HepG2 (cell line): ENCODE measurements at regions not wholly inside any gene's neighbourhood (a gene's known extent, or its start where the extent isn't known, plus 50 kb on each side); places are given as distances from the start of the nearest gene placed in this dataset.

Source experiments
- ATAC-seq: fragments of 200-7000 bp; cut with Tn5 transposase; 3 replicates; pipeline ENCODE4 v1.9.1; 2020; ENCODE audit warnings: mild to moderate bottlenecking, moderate library complexity
- BruUV-seq: library from RNA; stranded (reverse); fragments of 400-500 nt; replicated peaks from 2 replicates; lab custom pipeline; 2021; lab: Mats Ljungman, UMichigan
- CTCF ChIA-PET: fragments of 300-600 bp; formaldehyde crosslinking; extraction: SDS; loops from one replicate; lab custom pipeline; 2021; ENCODE audit warnings: low total read pairs, inconsistent platforms, low intra/inter-chr PET ratio; lab: Yijun Ruan, JAX
- POLR2A ChIA-PET: fragments of 350-600 bp; sonication (Branson Sonifier 250); formaldehyde crosslinking; loops from one replicate; lab custom pipeline; 2020; ENCODE audit warnings: antibody characterized with exemption, inconsistent platforms; lab: Yijun Ruan, JAX
- DNase-seq: peaks from one replicate; pipeline ENCODE4 v3.0.0-alpha.2; 2015; ENCODE audit warnings: low spot score
- FAIRE-seq: peaks from 3 replicates; lab custom pipeline; 2011; peaks lifted over from hg19 to GRCh38; lab: Jason Lieb, UNC
- H2AFZ ChIP-seq: one replicate; pipeline ENCODE4 v1.6.1; 2011; ENCODE audit warnings: low read length, inconsistent platforms
- H3K27ac ChIP-seq: fragments of 300-600 bp; 3 replicates; pipeline ENCODE4 v1.8.0; 2011; ENCODE audit warnings: mixed run types, mild to moderate bottlenecking, mixed read lengths, low read length, inconsistent platforms; ENCODE audit not compliant: insufficient read depth; ENCODE audit errors: extremely low read length
- H3K27me3 ChIP-seq, 2 experiments: fragments of 200-600 bp in 1 of 2; 2 replicates in 1 of 2; 3 replicates in 1 of 2; pipeline versions ENCODE4 v1.6.0 to v1.8.0; 2011; ENCODE audit warnings: low read length in 2 of 2, mild to moderate bottlenecking in 2 of 2, moderate library complexity in 2 of 2, inconsistent platforms in 1 of 2; ENCODE audit not compliant: insufficient read depth in 2 of 2, control insufficient read depth in 1 of 2
- H3K36me3 ChIP-seq, 2 experiments: fragments of 200-600 bp in 1 of 2; replicated peaks in 1 of 2; 2 replicates in 1 of 2; 3 replicates in 1 of 2; pipeline versions ENCODE4 v1.5.1 to v1.8.0; 2011; ENCODE audit warnings: low read length in 2 of 2, inconsistent platforms in 1 of 2; ENCODE audit not compliant: insufficient read depth in 2 of 2, control insufficient read depth in 1 of 2
- H3K4me1 ChIP-seq: 2 replicates; pipeline ENCODE4 v1.5.1; 2012; ENCODE audit warnings: low read length, inconsistent platforms; ENCODE audit not compliant: insufficient read depth
- H3K4me2 ChIP-seq: 2 replicates; pipeline ENCODE4 v1.6.0; 2011; ENCODE audit warnings: low read depth, low read length, inconsistent platforms
- H3K4me3 ChIP-seq, 3 experiments: fragments of 200-600 bp in 1 of 3; sonication (generic), shearing (Covaris generic) in 1 of 3; replicated peaks in 1 of 3; 2 replicates each; pipeline ENCODE4 v1.5.1; 2011 to 2016; ENCODE audit warnings: low read length in 3 of 3, inconsistent platforms in 2 of 3, low read depth in 2 of 3, mild to moderate bottlenecking in 2 of 3, control low read depth in 1 of 3, mixed read lengths in 1 of 3; ENCODE audit not compliant: insufficient read depth in 1 of 3
- H3K79me2 ChIP-seq: one replicate; pipeline ENCODE4 v1.6.1; 2011; ENCODE audit warnings: low read length, inconsistent platforms; ENCODE audit not compliant: insufficient read depth
- H3K9ac ChIP-seq: 2 replicates; pipeline ENCODE4 v1.6.0; 2011; ENCODE audit warnings: mild to moderate bottlenecking, low read depth, low read length, inconsistent platforms; ENCODE audit not compliant: insufficient read depth
- H3K9me3 ChIP-seq: 2 replicates; pipeline ENCODE4 v1.5.1; 2012; ENCODE audit warnings: mild to moderate bottlenecking, low read length
- H4K20me1 ChIP-seq: 2 replicates; pipeline ENCODE4 v1.6.0; 2011; ENCODE audit warnings: inconsistent platforms, mild to moderate bottlenecking, low read length, moderate library complexity; ENCODE audit not compliant: insufficient read depth
- CEBPB ChIP-seq: IDR thresholded peaks from 2 replicates; pipeline ENCODE4 v1.6.1; 2011; ENCODE audit warnings: low read depth, low read length, improper control_type of control experiment, borderline replicate concordance
- KDM4B ChIP-seq: sonication (generic); formaldehyde crosslinking; IDR thresholded peaks from 2 replicates; pipeline ENCODE4 v1.4.0; 2020; ENCODE audit warnings: missing genetic modification reagents
- PITX1 ChIP-seq: sonication (generic); formaldehyde crosslinking; IDR thresholded peaks from 2 replicates; pipeline ENCODE4 v1.5.1; 2020; ENCODE audit warnings: mild to moderate bottlenecking, missing genetic modification reagents
- SOX5 ChIP-seq: IDR thresholded peaks from 2 replicates; pipeline ENCODE4 v1.6.1; 2016; ENCODE audit warnings: borderline replicate concordance
- ZMYM2 ChIP-seq: sonication (generic); formaldehyde crosslinking; IDR thresholded peaks from 2 replicates; pipeline ENCODE4 v1.8.0; 2022; ENCODE audit warnings: mild to moderate bottlenecking, missing genetic modification reagents
- WGBS: methylation state at CpG from one replicate; pipeline ENCODE4 v1.1.6; 2017; ENCODE audit warnings: low lambda C conversion rate; 5-methylcytosine and 5-hydroxymethylcytosine counted together
- in situ Hi-C: cut with HindIII; loops from 2 replicates; pipeline ENCODE4 v1.10.0; 2017; ENCODE audit warnings: low pct_unique_long_range_greater_than_20kb; ENCODE audit not compliant: extremely low pct_ligation_motif_present
- intact Hi-C: fragments of 100-400 bp; cut with micrococcal nuclease; formaldehyde crosslinking; loops from one replicate; pipeline ENCODE4 v1.10.0; 2022; ENCODE audit not compliant: unreplicated experiment

DNA sequence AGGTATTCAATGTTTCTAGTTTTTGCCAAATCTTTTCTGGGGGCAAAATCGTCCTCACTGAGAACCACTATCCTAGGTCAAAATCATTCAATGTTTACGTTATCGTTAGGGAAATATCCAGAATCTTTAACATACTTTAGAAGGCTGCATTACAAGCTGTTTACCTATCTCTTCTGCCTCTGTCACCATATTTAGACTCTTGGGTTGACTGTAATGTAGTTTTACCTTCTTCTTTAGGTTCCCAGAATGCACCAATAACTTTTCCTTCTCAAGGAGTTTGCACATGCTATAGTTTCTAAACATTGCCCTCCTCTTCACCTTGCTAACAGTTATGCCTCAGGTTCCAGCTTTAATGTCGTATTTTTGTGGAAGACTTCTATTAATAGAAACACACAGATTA lies 1185.5 kb upstream of the ADGRB3 start:
- WGBS, result 1% methylated on average over 4 of the region's 4 CpGs
- intact Hi-C loops, result no loop called here
- DNase-seq (no peak), ATAC-seq (no peak), FAIRE-seq (no peak)
- Histone ChIP-seq H2AFZ (no peak overlapping the region), H3K4me2 (no peak overlapping the region), H3K36me3 (no peaks in the 10 kb centered on the region), H3K9me3 (no peaks in the 10 kb centered on the region), H3K4me3 (no peak overlapping the region), H3K4me1 (no peaks in the 10 kb centered on the region), H3K9ac (no peak overlapping the region), H4K20me1 (no peaks in the 10 kb centered on the region), H3K27ac (no peak overlapping the region), H3K79me2 (no peaks in the 10 kb centered on the region), H3K27me3 (no peaks in the 10 kb centered on the region)
- no peak for TF ChIP-seq SOX5 (CRISPR knock-in tag)
- no TSS peak for BruUV-seq
- ChIA-PET CTCF (no interaction called here), POLR2A (no interaction called here)
- in situ Hi-C loops, result no loop called here

DNA sequence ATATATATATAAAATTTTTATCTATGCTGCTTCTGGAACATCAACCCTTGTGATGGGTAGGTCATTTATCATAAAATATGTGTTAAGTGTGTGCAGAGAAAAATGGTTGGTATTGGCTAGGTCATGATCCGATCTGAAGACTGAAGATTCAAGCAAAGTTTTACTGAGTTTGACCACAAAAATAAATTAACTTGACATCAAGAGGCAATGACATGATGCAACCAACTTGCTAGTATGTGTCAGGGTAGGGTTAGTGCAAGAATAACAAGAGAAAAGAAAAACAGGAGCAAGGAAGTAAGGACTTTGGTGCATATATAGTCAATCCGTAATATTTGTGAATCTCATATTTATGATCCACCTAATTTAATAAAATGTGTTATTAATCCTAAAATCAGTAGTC lies 1202.0 kb upstream of the ADGRB3 start:
- ChIA-PET CTCF (no interaction called here), POLR2A (no interaction called here)
- Histone ChIP-seq H3K36me3 (no peaks in the 10 kb centered on the region), H3K27me3 (no peaks in the 10 kb centered on the region), H3K79me2 (no peaks in the 10 kb centered on the region), H3K9me3 (no peaks in the 10 kb centered on the region), H2AFZ (no peak overlapping the region), H4K20me1 (no peaks in the 10 kb centered on the region), H3K4me1 (no peaks in the 10 kb centered on the region), H3K9ac (no peak overlapping the region), H3K4me3 (no peak overlapping the region), H3K27ac (no peak overlapping the region), H3K4me2 (no peak overlapping the region)
- no TSS peak for BruUV-seq
- DNase-seq (no peak), FAIRE-seq (no peak), ATAC-seq (no peak)
- in situ Hi-C loops, result no loop called here
- WGBS, result 10% methylated on average over 2 of the region's 2 CpGs
- intact Hi-C loops, result no loop called here
- TF ChIP-seq PITX1 (CRISPR knock-in tag) (no peak), KDM4B (CRISPR knock-in tag) (no peak), ZMYM2 (no peak), CEBPB (0 out of 2 replicates have a peak, but pooled peaks have one; percentile 9)
